ENCODE measurements at regions not wholly inside any gene's neighbourhood (a gene's known extent, or its start where the extent isn't known, plus 50 kb on each side); places are given as distances from the start of the nearest gene placed in this dataset.

DNA sequence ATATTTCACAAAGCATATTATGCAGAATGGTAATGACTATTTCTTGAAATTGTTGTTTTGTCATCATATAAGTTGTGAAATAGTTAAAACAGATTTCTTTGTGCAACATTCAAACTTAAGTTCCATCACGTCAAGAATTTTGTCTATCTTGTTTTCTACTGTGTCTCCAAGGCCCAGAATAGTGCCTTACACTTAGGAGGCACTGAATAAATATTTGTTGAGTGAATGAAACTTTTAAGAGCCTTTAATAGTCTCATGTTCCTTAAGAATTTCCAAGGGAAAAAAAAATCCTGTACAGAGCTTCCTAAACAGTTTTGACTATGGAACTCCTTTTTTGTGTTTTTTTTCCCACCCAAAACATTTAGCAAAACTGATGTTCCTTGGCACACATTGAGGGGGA, 50.8 kb upstream of the TNFSF18 start:
- DNase-seq (ENCODE audit: insufficient read length, low spot score), result no peak

GRCh38 chr1:173100476-173101107, 49.9 kb upstream of the TNFSF18 start:
- peak; percentile 71 for FAIRE-seq
- no peak for DNase-seq (ENCODE audit: insufficient read length, low spot score)

More for the DNA sequence above, 50.8 kb upstream of the TNFSF18 start:
- FAIRE-seq, result peak; percentile 55
- no peak for TF ChIP-seq CTCF (IDR thresholded peaks at IDR 0.05; ENCODE audit: insufficient read depth, missing control alignments)

More at GRCh38 chr1:173100476-173101107, 49.9 kb upstream of the TNFSF18 start:
- TF ChIP-seq CTCF (IDR thresholded peaks at IDR 0.05; ENCODE audit: insufficient read depth, missing control alignments), result no peak
